RPMI8226 (cell line): ENCODE measurements at regions not wholly inside any gene's neighbourhood (a gene's known extent, or its start where the extent isn't known, plus 50 kb on each side); places are given as distances from the start of the nearest gene placed in this dataset.

Experiments used
- DNase-seq: peaks from one replicate; pipeline ENCODE4 v3.0.0-alpha.2; 2015

DNA sequence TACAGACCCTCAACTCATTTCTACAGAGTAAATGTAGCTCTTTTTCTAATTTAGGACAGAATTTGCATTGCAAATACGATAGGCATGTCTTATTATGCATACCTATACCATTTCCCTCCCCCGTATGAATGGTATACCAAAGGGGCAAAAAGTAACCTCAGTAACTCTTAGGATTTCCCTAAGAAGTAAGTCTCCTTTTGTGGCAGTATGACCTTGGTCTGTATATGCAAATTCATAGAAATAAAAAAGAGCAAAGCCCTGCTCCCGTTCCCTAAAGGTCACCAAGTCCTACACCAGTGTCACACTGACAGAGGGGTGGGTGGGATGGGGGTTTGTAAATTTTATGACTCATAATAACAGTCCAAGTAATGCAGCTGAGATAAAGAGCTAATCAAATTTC is 365.8 kb upstream of the CCDC196 start:
- no peak for DNase-seq

DNA sequence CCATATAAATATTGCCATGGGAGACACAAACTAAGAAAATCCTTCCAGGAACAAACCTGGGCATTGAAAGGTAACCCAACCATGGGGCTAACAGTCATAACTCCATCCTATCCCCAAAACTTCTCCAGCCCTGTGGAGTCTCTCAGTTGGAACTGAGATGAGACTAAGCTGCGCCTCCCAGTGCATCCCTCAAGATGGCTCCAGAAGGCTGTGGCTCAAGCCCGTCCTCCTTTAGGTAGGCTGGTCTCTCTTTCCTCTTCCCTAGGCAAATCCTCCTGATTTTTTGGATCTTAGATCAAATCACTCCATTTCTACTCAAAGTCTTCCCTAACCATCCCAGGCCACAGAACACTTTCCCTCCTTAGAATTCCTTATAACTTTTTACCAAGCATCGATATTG is 364.3 kb upstream of the CCDC196 start:
- DNase-seq = no peak

DNA sequence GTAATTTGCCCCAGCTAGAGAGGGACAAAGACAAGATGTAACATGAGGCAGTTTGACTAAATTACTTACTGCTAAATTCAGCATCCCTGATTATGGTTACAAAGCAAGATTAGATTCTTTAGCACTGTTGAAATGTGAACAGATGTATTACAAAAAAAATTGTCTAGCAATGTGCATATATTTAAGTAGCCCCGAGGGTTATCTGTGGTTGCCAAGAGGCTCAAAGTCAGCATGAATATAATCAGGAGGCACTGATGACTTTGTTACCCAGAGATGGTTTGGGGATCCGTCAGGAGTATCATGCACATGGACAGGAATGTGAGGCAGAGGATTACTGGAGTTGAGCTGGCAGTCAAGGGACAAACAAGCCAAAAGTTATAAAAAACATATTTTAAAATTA is 356.9 kb upstream of the CCDC196 start:
- DNase-seq = no peak

DNA sequence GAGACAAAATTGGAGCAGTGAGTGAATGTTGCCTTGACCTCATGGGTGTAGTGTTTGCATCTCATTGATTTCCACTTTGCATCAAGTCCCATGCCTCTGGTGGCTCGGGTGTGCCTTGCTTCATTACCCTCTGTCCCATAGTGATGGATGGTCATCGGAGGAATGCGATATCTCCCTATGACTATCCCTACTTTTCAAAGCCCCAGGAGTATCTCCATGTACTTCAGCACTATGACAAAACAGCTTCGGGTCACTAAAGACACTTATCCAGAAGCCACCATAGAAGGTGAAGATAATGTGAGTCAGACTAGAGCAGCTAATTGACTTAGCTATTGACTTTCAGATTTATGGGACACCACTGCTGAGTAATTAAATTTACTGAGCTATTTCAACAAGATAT is 355.1 kb upstream of the CCDC196 start:
- DNase-seq = no peak

DNA sequence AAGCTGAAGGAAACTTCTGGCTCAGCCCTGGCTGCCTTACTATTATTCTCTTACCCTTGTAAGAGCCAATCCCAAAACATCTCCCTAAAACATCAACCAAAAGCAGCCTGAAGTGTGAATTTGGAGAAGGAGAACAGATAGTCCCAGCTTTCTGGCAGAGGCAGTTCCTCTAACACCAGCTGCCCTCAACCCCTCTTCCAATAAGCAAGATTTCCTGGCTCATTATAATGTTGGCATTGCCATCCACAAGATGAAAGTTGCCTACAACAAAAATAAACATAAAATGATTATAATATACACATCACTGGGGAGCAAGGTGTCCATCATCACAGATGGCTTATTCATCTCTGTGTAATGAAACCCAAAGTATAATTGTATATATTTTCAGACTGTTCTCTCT is 352.5 kb upstream of the CCDC196 start:
- no peak for DNase-seq

DNA sequence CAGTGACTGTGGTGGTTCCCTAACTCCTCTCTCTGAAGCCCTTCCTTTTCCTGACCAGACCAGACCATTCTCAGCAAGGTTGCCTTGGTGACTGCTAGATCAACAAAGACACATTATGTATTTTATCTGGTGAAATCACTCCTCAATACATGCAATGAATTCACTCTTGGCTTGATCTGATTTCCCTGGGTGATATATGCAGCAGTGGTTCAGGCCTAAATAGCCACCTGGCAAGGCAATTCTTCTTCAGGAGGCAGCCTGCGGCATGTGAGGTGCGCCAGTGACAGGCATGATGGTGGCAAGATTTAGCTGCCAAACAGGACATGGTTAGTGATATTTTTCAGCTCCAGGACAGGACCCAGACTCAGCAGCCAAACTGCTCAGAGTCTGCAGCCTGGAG is 350.3 kb upstream of the CCDC196 start:
- no peak for DNase-seq

DNA sequence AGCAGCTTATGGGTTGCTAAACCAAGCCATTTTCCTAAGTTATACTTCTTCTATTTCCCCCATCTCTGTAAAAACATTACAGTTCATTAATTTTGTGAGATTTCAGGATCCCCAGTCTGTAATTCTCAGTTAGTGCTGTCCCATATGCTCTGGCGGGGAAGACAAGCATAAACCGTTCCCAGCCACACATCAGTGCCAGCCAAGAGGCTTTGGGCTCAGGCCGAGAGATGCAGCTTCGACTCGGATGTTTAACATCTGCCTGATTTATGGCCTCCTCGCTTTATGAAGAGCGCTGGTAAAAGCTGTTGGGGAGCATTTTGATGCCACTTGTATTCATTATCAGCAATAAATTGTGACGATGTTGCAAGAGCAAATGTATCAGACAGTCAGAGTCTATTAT is 349.1 kb upstream of the CCDC196 start:
- no peak for DNase-seq

DNA sequence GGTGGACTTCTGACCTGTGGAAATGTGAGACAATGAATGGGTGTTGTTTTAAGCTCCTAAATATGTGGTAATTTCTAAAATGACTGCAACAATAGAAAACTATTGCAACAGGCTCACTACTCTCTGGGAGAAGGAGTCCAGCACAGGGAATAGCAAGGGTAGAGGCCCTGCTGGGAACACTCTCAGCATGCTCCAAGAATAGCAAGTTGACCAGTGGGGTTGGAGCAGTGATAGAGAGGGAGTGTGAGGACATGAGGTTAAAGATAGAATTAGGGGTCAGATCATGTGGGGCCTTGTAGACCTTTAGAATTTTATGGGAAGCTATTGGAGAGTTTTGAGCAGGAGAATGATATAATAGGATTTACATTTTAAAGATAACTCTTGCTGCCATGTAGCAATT is 346.7 kb upstream of the CCDC196 start:
- no peak for DNase-seq

DNA sequence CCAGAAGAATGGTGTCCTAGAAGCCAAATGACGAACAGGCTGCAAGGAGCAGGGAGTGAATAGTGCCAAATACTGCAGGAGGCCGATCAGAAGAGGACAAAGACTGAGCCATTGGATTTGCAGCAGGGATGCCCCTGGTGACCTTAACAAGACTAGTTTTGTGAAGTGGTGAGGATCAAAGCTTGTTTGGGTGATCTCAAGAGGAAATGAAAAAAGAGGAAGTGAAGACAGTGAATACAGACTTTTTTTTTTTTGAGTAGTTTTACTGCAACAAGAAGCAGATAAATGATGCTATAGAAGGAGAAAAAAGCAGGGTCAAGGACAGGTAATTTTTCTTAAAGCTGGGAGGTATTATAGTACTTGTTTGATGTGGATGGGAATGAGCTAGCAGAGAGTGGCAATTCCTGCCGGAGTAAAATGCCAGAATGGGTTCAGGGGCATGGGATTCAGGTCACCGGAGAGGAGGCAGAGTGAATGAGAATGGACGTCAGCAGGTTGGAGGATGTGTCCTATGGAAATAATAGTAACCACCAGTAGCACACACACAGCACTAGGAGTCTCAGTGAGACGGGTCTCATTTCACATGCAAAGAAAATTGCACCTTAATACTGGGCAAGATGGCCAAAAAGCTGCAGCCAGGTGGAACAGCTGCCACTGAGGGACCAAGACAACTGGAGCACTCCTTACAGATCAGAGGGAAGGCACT is 345.8 kb upstream of the CCDC196 start:
- DNase-seq = peak; percentile 42

DNA sequence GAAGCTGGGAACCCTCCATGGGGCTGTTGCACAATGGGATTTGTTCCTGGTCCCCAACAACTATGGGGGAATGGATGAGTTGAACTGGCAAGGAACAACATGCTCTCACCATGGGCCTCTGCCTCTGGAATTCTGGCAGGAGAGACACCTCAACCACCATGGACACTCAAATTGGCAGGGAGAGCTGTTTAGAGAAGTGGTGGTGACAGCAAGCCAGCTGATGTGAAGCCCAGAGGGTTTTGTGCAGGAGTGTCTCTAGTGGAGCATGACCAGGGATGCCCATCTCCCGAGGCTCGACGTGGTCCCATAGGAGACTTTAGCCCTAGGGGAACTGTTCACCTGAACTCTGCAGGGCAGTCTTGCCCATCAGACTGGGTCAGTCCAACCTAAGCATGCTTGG is 345.2 kb upstream of the CCDC196 start:
- DNase-seq = no peak

DNA sequence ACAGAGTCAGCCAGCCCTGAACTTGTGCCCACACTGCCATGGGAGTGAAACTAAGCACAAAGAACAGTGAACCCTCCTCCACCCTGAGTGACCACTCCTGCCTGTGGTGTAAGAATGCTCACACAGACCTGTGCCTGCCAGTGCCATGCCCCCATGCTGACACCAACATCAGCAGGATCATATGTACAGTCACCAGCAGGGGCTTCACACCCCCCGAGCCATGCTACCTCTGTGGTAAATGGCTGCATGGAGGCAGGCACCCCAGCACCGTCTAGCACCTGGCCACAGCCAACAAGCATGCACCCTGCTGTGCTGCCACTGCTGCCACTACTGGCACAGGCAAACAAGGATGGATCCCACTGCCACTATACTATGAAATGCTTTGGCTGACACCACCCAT is 344.4 kb upstream of the CCDC196 start:
- no peak for DNase-seq

DNA sequence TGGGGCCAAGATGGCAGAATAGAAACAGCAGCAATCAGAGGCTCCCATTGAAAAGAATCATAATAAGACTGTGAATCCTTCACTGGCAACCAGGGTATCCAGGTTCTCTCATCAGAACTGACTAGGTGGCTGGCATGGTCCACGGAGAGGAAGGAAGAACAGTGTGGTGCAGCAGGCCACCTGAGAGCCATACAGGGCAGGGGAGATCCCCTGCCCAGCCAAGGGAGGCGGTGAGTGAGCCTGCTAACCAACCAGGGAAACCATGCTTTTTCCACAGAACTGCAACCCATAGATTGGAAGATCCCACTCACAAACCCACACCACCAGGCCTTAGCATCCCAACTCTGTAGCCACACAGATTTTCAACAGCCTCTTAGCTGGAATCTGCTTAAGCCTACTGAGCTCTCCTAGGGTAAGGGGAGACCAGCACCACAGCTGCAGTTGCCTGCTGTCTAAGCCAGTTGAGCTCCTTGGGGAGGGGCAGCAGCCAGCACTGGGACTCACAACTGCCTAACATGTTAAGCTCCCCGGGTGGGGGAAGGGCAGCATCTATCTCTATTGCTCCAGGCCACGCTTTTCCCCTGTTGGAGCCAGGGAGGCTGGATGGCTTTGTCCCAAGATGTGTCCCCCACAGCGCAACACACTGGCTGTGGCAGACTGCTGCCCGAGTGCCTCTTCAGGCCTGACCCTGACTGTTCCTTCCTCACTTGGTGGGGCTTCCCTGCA is 342.6 kb upstream of the CCDC196 start:
- DNase-seq = no peak

DNA sequence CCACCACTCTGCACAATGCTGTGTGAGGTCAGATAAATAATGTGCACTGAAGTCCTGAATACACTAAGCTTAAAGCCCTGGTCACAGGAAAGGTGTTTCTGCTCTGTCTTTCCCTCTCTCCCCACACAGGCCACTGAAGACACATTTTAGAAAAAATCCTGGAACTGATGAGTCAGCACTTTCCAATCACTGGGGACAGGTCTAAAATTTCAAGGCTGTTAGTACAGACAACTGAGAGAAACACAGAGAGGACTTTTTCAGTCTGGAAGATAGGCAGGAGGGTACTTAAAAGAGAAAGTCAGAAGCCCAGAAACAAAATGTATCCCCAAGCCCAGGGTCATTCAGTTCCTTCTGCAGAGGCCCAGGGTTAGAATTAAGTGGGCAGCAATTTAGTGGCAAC is 333.9 kb upstream of the CCDC196 start:
- DNase-seq = no peak

DNA sequence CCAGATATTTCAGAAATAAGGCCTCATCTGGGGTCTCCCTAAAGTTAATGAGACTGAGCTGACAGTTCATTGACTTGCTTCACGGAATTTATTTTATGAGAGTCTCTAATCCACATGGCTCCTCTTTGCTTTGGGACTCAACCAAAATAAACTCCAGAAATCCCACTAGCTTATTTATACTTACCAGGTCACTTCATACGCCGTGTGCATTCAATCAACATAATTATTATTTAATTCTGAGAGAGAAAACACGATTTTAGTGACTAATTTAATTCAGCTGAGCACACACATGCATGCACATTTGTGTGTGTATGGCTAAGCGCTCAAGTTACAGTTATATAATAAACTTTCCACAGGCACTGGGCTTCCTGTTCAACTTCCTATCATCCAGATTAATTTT is 333.4 kb upstream of the CCDC196 start:
- no peak for DNase-seq

DNA sequence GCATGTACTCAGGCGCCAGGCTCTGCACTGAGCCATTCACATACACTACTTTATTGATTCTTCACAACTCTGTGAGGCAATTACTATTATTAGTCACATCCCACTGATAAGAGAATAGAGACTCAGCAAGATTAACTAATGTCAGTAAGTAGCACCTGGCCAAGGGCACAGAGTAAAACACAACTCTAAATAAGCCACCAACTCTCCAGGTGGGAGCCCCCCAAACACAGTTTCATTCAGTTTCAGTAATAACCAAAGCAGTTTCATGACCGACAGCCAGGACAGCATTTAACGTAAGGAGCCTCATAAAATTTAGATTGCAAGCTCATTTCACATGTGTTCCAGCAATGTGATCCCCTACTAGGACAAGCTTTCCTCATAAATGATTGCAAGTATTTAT is 323.1 kb upstream of the CCDC196 start:
- DNase-seq = no peak

DNA sequence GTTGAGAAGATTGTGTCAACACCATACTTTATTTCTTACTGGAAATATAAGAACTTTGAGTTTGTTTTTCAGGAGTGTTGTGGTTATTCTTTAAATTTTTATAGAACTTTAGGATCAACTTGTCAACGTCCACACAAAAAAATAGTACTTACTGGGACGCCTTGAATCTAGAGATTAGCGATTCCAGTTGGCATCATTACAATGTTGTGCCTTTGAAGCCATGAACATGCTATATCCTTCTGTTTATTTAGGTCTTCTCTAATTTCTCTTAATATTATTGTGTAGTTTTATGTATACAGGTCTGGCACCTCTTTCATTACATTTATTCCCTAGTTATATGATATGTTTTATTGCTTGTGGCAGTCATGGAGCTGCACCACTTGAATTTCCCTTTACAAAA is 320.8 kb upstream of the CCDC196 start:
- no peak for DNase-seq

DNA sequence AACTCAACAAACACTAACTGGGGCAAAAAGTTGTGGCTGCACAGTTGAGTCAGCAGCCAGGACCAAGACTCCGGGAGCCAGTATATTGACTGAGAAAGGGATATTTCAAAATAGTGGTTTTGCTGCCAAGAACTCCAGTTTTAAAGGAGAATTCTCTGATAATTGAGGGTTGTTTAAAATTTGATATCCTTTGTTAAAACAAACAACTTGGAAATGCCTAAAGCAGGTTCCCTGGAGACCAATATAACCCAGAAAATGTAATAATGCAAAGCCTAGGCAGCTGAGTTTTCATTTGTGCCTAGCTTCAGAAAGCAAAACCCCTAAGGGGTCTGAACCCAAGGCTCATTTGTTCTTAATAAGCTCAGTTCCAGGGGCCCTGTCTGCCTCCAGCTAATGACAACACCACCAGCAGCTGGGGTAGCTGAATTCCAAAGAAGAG is 311.7 kb upstream of the CCDC196 start:
- no peak for DNase-seq

DNA sequence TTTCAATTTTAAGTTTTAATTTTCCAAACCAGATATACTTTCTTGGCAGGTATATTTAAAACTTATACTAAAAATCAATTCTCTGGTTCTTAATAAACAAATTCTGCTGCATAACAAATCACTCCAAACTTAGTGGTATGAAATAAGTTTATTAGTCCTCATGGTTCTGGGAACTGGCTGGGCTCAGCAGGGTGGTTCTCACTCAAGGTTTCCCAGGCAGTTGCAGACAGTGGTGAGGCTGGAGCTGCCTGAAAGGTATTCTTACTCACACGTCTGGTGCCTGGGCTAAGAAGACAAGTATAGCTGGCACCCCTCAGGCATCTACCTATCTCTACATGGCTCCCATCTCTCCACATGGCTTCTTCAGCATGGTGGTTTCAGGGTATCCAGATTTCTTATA is 308.2 kb upstream of the CCDC196 start:
- no peak for DNase-seq

DNA sequence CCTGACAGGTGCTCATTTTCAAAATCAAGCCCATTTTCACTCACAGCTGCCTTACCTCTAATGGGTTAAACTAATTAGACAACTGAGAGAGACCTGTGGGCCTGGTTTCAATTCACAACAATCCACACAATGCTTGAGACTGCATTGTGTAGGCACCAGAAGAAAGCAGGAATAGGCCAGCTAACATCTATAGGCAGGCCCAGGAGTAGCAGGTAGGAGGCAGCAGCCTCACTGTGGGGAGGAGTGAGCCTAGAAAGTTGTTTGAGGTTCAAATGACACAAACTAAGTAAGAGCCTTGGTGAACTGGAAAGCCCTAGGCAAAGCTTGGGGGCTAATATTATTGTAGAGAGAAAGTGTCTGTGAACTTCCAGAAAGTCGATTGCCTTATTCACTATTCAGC is 289.5 kb upstream of the CCDC196 start:
- no peak for DNase-seq

DNA sequence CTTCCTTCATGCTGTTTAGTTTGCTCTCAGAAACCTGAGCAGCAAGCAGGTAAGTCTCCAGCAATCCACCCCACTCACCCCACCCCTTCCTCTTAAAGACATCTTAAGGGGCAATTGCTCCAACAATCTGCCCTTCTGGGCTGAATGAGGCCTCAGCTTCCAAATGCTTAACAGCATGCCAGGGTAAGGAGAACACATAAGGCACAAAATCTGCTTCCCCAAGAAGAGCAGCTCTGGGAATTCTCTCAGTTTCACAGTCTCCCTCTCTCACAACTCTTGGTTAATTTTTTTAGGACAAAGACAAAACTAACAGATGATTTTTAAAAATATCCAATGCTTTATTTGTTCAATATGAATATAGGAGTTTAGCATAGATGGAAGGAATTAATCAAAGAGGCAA is 288.9 kb upstream of the CCDC196 start:
- no peak for DNase-seq

DNA sequence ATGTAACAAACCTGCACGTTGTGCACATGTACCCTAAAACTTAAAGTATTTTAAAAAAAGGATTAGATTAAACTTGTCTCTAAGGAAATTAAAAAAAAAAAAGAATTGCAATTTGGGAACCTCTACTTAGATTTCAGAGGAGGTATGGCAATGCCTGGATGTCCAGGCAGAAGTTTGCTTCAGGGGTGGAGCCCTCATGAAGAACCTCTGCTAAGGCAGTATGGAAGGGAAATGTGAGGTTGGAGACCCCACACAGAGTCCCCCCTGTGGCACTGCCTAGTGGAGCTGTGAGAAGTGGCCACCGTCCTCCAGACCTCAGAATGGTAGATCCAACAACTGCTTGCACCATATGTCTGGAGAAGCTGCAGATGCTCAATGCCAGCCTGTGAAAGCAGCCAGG is 279.6 kb upstream of the CCDC196 start:
- no peak for DNase-seq

DNA sequence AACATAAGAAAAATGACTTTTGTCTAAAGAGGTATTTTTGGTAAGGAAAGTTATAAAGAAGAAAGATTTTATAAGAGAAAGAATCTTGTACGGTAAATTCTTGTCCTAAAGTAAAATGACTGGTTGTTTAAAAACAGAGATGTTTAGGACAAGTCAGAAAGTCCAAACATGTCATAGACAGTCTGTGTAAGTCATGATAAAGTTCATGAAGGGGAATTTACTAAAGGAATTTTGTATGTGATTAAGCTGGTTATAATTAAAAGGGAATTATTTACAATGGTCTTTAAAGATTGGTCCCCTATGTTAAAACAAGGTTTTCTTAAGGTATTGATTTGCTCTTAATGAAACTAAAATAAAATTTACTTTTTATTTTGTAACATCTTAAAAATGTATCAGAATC is 269.4 kb upstream of the CCDC196 start:
- no peak for DNase-seq

DNA sequence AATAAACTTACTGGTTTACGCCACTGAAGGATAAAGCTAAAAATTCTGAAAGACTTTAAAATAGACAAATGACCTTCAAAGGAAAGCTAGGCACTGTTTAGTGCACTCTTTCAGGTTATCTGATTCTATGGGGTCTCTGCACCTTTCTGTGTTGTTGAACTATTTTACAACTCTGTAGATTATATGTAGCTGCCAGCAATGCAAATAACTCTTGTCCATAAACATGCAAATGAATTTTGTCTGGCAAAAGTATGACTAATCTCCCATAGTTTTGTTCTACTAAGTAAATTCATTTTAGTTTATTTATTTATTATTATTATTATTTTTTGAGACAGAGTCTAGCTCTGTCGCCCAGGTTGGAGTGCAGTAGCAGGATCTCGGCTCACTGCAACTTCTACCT is 266.3 kb upstream of the CCDC196 start:
- no peak for DNase-seq

DNA sequence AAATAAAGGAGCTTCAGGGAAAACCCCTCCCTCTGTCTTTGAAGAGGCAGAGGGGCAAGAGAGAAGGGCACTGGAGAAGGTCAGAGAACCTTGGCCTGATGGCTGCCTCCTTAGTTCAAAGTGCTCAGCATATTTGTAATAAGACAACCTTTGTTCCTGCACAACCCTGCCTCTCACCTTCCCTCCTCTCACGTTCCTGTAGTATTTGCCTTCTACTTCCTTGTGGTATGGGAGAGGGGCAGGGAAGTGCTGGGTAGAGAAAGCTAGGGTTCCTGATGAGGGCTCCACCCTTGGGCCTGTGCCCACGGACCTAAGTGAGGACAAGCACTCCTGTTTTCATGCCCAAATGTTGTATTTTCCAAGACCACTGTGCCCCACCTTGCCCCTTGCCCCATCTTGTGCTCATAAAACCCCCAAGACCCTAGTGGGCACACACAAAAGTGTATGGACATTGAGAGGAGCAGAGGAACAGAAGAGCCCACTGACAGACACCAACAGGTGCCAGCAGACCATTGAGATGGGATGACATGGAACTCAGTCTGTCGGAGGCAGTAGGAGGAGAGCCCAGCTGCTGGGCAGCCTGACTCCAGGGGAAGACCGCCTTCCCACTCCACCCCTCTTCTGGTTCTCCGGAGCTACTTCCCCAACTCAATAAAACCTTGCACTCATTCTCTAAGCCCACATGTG is 261.5 kb upstream of the CCDC196 start:
- no peak for DNase-seq
